ENCODE measurements at regions not wholly inside any gene's neighbourhood (a gene's known extent, or its start where the extent isn't known, plus 50 kb on each side); places are given as distances from the start of the nearest gene placed in this dataset.
"Not testable (repeated sequence)": the region's sequence is repeated elsewhere in the genome, so short reads cannot be mapped to it uniquely, and the experiment has no call there.

GRCh38 chr7:106749165-106749564 is 88.2 kb upstream of the CCDC71L start:
- DNase-seq (ENCODE audit: low read depth in 2 of 2): no peak

- DNase-seq (ENCODE audit: low read depth in 2 of 2): no peak
Measured at GRCh38 chr7:106750773-106751172, 89.8 kb upstream of the CCDC71L start.

- no peak for DNase-seq (ENCODE audit: low read depth in 2 of 2)
Measured at GRCh38 chr7:106752367-106752766, 91.4 kb upstream of the CCDC71L start.

- DNase-seq (ENCODE audit: low read depth in 2 of 2): not testable (repeated sequence)
Measured at GRCh38 chr7:106755024-106755423, 94.1 kb upstream of the CCDC71L start.

- DNase-seq (ENCODE audit: low read depth in 2 of 2): no peak
Measured at GRCh38 chr7:106755641-106756040, 94.7 kb upstream of the CCDC71L start.

- no peak for DNase-seq (ENCODE audit: low read depth in 2 of 2)
Measured at GRCh38 chr7:106756071-106756470, 95.1 kb upstream of the CCDC71L start.

GRCh38 chr7:106756884-106757283 is 95.9 kb upstream of the CCDC71L start:
- no peak for DNase-seq (ENCODE audit: low read depth in 2 of 2)

- no peak for DNase-seq (ENCODE audit: low read depth in 2 of 2)
Measured at GRCh38 chr7:106757846-106758245, 96.9 kb upstream of the CCDC71L start.

- not testable (repeated sequence) for DNase-seq (ENCODE audit: low read depth in 2 of 2)
Measured at GRCh38 chr7:106762845-106763244, 101.9 kb upstream of the CCDC71L start.

GRCh38 chr7:106763717-106764116 is 101.4 kb upstream of the PIK3CG start:
- no peak for DNase-seq (ENCODE audit: low read depth in 2 of 2)

GRCh38 chr7:106765727-106766355 is 99.2 kb upstream of the PIK3CG start:
- no peak for DNase-seq (ENCODE audit: low read depth in 2 of 2)

GRCh38 chr7:106766551-106766950 is 98.5 kb upstream of the PIK3CG start:
- DNase-seq (ENCODE audit: low read depth in 2 of 2): no peak

- DNase-seq (ENCODE audit: low read depth in 2 of 2): no peak
Measured at GRCh38 chr7:106767078-106767477, 98.0 kb upstream of the PIK3CG start.

- no peak for DNase-seq (ENCODE audit: low read depth in 2 of 2)
Measured at GRCh38 chr7:106767498-106768323, 97.4 kb upstream of the PIK3CG start.

- no peak for DNase-seq (ENCODE audit: low read depth in 2 of 2)
Measured at GRCh38 chr7:106768324-106768751, 96.7 kb upstream of the PIK3CG start.

- no peak for DNase-seq (ENCODE audit: low read depth in 2 of 2)
Measured at GRCh38 chr7:106770191-106770590, 94.9 kb upstream of the PIK3CG start.

GRCh38 chr7:106772655-106773108 is 92.4 kb upstream of the PIK3CG start:
- DNase-seq (ENCODE audit: low read depth in 2 of 2): no peak

- DNase-seq (ENCODE audit: low read depth in 2 of 2): no peak
Measured at GRCh38 chr7:106773228-106773627, 91.9 kb upstream of the PIK3CG start.

- DNase-seq (ENCODE audit: low read depth in 2 of 2): no peak
Measured at GRCh38 chr7:106773721-106774120, 91.4 kb upstream of the PIK3CG start.

GRCh38 chr7:106774213-106774767 is 90.8 kb upstream of the PIK3CG start:
- DNase-seq (ENCODE audit: low read depth in 2 of 2): no peak

GRCh38 chr7:106774768-106775551 is 90.1 kb upstream of the PIK3CG start:
- DNase-seq (ENCODE audit: low read depth in 2 of 2): peak in 1 of 2 donors; percentile 16

GRCh38 chr7:106775552-106775936 is 89.5 kb upstream of the PIK3CG start:
- no peak for DNase-seq (ENCODE audit: low read depth in 2 of 2)
